ENCODE measurements at regions not wholly inside any gene's neighbourhood (a gene's known extent, or its start where the extent isn't known, plus 50 kb on each side); places are given as distances from the start of the nearest gene placed in this dataset.

GRCh38 chr17:73748508-73748907, 104.3 kb upstream of the SDK2 start:
- no peak overlapping the region for H3K27ac ChIP-seq (ENCODE audit: low read length)
- no peaks in the 10 kb centered on the region for H3K27me3 ChIP-seq (ENCODE audit: insufficient read depth, low read depth, low read length)
- H4K20me1 ChIP-seq (ENCODE audit: insufficient read depth), result no peaks in the 10 kb centered on the region

DNA sequence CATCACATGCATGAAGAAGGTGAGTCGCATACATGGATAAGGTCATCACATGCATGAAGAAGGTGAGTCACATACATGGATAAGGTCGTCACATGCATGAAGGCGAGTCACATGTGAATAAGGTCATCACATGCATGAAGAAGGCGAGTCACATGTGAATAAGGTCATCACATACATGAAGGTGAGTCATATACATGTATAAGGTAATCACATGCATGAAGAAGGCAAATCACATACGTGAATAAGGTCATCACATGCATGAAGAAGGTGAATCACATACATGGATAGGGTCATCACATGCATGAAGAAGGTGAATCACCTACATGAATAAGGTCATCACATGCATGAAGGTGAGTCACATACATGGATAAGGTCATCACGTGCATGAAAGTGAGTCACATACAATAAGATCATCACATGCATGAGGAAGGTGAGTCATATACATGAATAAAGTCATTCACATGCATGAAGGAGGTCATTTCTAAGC, 105.1 kb upstream of the SDK2 start:
- Histone ChIP-seq H3K9ac (ENCODE audit: low read length) (no peak overlapping the region), H3K36me3 (ENCODE audit: insufficient read depth, low read length) (no peaks in the 10 kb centered on the region), H3K9me3 (ENCODE audit: low read length) (no peaks in the 10 kb centered on the region), H3K9me2 (ENCODE audit: insufficient read depth, low read length) (no peaks in the 10 kb centered on the region), H2AFZ (ENCODE audit: low read depth, low read length) (no peak overlapping the region), H3K4me2 (ENCODE audit: low read length) (no peak overlapping the region), H3K27me3 (ENCODE audit: insufficient read depth, low read depth, low read length) (no peaks in the 10 kb centered on the region), H4K20me1 (ENCODE audit: insufficient read depth) (no peaks in the 10 kb centered on the region), H3K4me3 (ENCODE audit: low read length) (no peak overlapping the region), H3K79me2 (replicated peaks; ENCODE audit: insufficient read depth, low read length) (no peaks in the 10 kb centered on the region), H3K27ac (ENCODE audit: low read length) (no peak overlapping the region), H3F3A (ENCODE audit: insufficient read depth, low read length, poor library complexity, severe bottlenecking) (no peaks in the 10 kb centered on the region)
- TF ChIP-seq SMC3 (conservative IDR thresholded peaks at IDR 0.05; ENCODE audit: poor library complexity) (no peak), TAF1 (IDR thresholded peaks at IDR 0.05; ENCODE audit: low read depth) (no peak), POLR2AphosphoS5 (IDR thresholded peaks at IDR 0.05) (no peak), EZH2 (IDR thresholded peaks at IDR 0.05; ENCODE audit: borderline replicate concordance, insufficient read depth, low read length, poor library complexity, severe bottlenecking) (no peak), REST (IDR thresholded peaks at IDR 0.05; ENCODE audit: borderline replicate concordance) (no peak), CTCF (IDR thresholded peaks at IDR 0.05; ENCODE audit: poor library complexity, severe bottlenecking) (no peak)

More at GRCh38 chr17:73748508-73748907, 104.3 kb upstream of the SDK2 start:
- Histone ChIP-seq H3K9me2 (ENCODE audit: insufficient read depth, low read length) (no peaks in the 10 kb centered on the region), H3K36me3 (ENCODE audit: insufficient read depth, low read length) (no peaks in the 10 kb centered on the region), H2AFZ (ENCODE audit: low read depth, low read length) (no peak overlapping the region), H3K4me3 (ENCODE audit: low read length) (no peak overlapping the region), H3K4me2 (ENCODE audit: low read length) (no peak overlapping the region), H3F3A (ENCODE audit: insufficient read depth, low read length, poor library complexity, severe bottlenecking) (no peaks in the 10 kb centered on the region), H3K9me3 (ENCODE audit: low read length) (no peaks in the 10 kb centered on the region), H3K9ac (ENCODE audit: low read length) (no peak overlapping the region), H3K79me2 (replicated peaks; ENCODE audit: insufficient read depth, low read length) (no peaks in the 10 kb centered on the region)
- TF ChIP-seq EP300 (conservative IDR thresholded peaks at IDR 0.05; ENCODE audit: poor library complexity, severe bottlenecking) (no peak), POLR2AphosphoS5 (IDR thresholded peaks at IDR 0.05) (no peak), EZH2 (IDR thresholded peaks at IDR 0.05; ENCODE audit: borderline replicate concordance, insufficient read depth, low read length, poor library complexity, severe bottlenecking) (no peak), MXI1 (conservative IDR thresholded peaks at IDR 0.05; ENCODE audit: poor library complexity, severe bottlenecking) (no peak), RAD21 (conservative IDR thresholded peaks at IDR 0.05) (no peak), TAF1 (IDR thresholded peaks at IDR 0.05; ENCODE audit: low read depth) (no peak), REST (IDR thresholded peaks at IDR 0.05; ENCODE audit: borderline replicate concordance) (no peak), SMC3 (conservative IDR thresholded peaks at IDR 0.05; ENCODE audit: poor library complexity) (no peak), CTCF (IDR thresholded peaks at IDR 0.05; ENCODE audit: poor library complexity, severe bottlenecking) (no peak)

Measured in neural cell (in vitro differentiated cells).